Left lobe of liver (tissue), 2 donors: ENCODE measurements at regions not wholly inside any gene's neighbourhood (a gene's known extent, or its start where the extent isn't known, plus 50 kb on each side); places are given as distances from the start of the nearest gene placed in this dataset.

Source experiments
- ATAC-seq: fragments of 200-7000 bp; cut with Tn5 transposase; one replicate; pipeline ENCODE4 v1.9.1; 2020; ENCODE audit warnings: mild to moderate bottlenecking, moderate library complexity
- DNase-seq: peaks from one replicate; pipeline ENCODE4 v3.0.0-alpha.2; 2020; ENCODE audit warnings: low spot score
- donor health status: DM: no; HTN: no; CAD: no; lungs with moderate emphysema.
- donor health status: DM: no; HTN: yes; CAD: no.

GRCh38 chr13:63699948-63700347, 2284.3 kb upstream of the PCDH20 start:
- no peak for DNase-seq
- ATAC-seq, result no peak

GRCh38 chr13:63696055-63696454, 2280.4 kb upstream of the PCDH20 start:
- ATAC-seq, result no peak

GRCh38 chr13:63693696-63694095, 2278.0 kb upstream of the PCDH20 start:
- no peak for DNase-seq
- no peak for ATAC-seq

More at GRCh38 chr13:63696055-63696454, 2280.4 kb upstream of the PCDH20 start:
- DNase-seq, result no peak

- DNase-seq, result no peak
Observed at GRCh38 chr13:63691474-63691873, 2275.8 kb upstream of the PCDH20 start.

GRCh38 chr13:63690672-63691071, 2275.0 kb upstream of the PCDH20 start:
- no peak for ATAC-seq
- DNase-seq, result no peak

More at GRCh38 chr13:63691474-63691873, 2275.8 kb upstream of the PCDH20 start:
- ATAC-seq, result no peak

- no peak for DNase-seq
- no peak for ATAC-seq
Observed at GRCh38 chr13:63684822-63685221, 2269.2 kb upstream of the PCDH20 start.

- ATAC-seq (no peak), DNase-seq (no peak)
Observed at GRCh38 chr13:63680704-63681103, 2265.1 kb upstream of the PCDH20 start.

- ATAC-seq, result no peak
Observed at GRCh38 chr13:63671296-63671695, 2255.6 kb upstream of the PCDH20 start.

GRCh38 chr13:63651394-63651793, 2235.7 kb upstream of the PCDH20 start:
- ATAC-seq, result no peak
- DNase-seq, result no peak

More at GRCh38 chr13:63671296-63671695, 2255.6 kb upstream of the PCDH20 start:
- no peak for DNase-seq

- ATAC-seq, result no peak
- no peak for DNase-seq
Observed at GRCh38 chr13:63643543-63643942, 2227.9 kb upstream of the PCDH20 start.

GRCh38 chr13:63636316-63636993, 2220.8 kb upstream of the PCDH20 start:
- ATAC-seq, result peak; percentile 33
- DNase-seq, result no peak

GRCh38 chr13:63632321-63632720, 2216.7 kb upstream of the PCDH20 start:
- no peak for ATAC-seq
- no peak for DNase-seq

GRCh38 chr13:63631006-63631405, 2215.4 kb upstream of the PCDH20 start:
- DNase-seq, result no peak
- ATAC-seq, result no peak

- DNase-seq (no peak), ATAC-seq (no peak)
Observed at GRCh38 chr13:63629591-63629990, 2213.9 kb upstream of the PCDH20 start.

- no peak for DNase-seq
- no peak for ATAC-seq
Observed at GRCh38 chr13:63628310-63628709, 2212.7 kb upstream of the PCDH20 start.

- DNase-seq (no peak), ATAC-seq (no peak)
Observed at GRCh38 chr13:63625869-63626268, 2210.2 kb upstream of the PCDH20 start.

- no peak for DNase-seq
- no peak for ATAC-seq
Observed at GRCh38 chr13:63614874-63615612, 2199.4 kb upstream of the PCDH20 start.

- DNase-seq (no peak), ATAC-seq (no peak)
Observed at GRCh38 chr13:63607153-63607552, 2191.5 kb upstream of the PCDH20 start.

GRCh38 chr13:63605962-63606361, 2190.3 kb upstream of the PCDH20 start:
- no peak for DNase-seq
- no peak for ATAC-seq

- no peak for ATAC-seq
- DNase-seq, result no peak
Observed at GRCh38 chr13:63605403-63605802, 2189.8 kb upstream of the PCDH20 start.

GRCh38 chr13:63595811-63596210, 2180.2 kb upstream of the PCDH20 start:
- DNase-seq (no peak), ATAC-seq (no peak)

GRCh38 chr13:63586467-63586866, 2170.8 kb upstream of the PCDH20 start:
- ATAC-seq (no peak), DNase-seq (no peak)
